ENCODE measurements at regions not wholly inside any gene's neighbourhood (a gene's known extent, or its start where the extent isn't known, plus 50 kb on each side); places are given as distances from the start of the nearest gene placed in this dataset.

GRCh38 chr2:2649109-2650072 lies 318.3 kb upstream of the MYT1L start:
- H2BK15ac ChIP-seq (ENCODE audit: low read length), result no peak overlapping the region
- H3K4ac ChIP-seq (replicated peaks; ENCODE audit: insufficient read length, low read depth, low read length), result no peak overlapping the region
- FAIRE-seq (no peak), DNase-seq (ENCODE audit: low read depth in 1 of 2, low spot score in 2 of 2) (no peak)
- WGBS, 2 experiments (ENCODE audit: extremely low coverage in 1 of 2, insufficient coverage in 1 of 2, insufficient read length in 1 of 2, insufficient replicate concordance in 2 of 2, low coverage in 1 of 2, low lambda C conversion rate in 2 of 2, missing lambda C conversion rate in 1 of 2), result 91% methylated on average over 35 of the region's 36 CpGs; no CpG with 5 or more reads in 1 of the 2 experiments
- CTCF ChIA-PET (ENCODE audit: partially characterized antibody), result interaction anchor here (1.2 kb wide), 1 partner anchor 49 kb away, joined by 6 read pairs; no protein-coding TSS in a partner anchor
- no peak overlapping the region for H4K8ac ChIP-seq (ENCODE audit: extremely low read depth, insufficient read depth, low read length)
- peaks cover 0 to 4% of the 10 kb centered on the region in 2 experiments for H4K20me1 ChIP-seq (replicated peaks in 1 of 2; ENCODE audit: control insufficient read depth in 1 of 2, insufficient read depth in 2 of 2, low read length in 2 of 2)
- H2BK5ac ChIP-seq (ENCODE audit: low read depth, low read length), result no peak overlapping the region
- no peaks in the 10 kb centered on the region for H3K23me2 ChIP-seq (ENCODE audit: low read depth, low read length)
- H3K4me2 ChIP-seq (ENCODE audit: insufficient read depth in 1 of 2, low read depth in 2 of 2, low read length in 2 of 2), result no peak overlapping the region
- H3K18ac ChIP-seq (ENCODE audit: extremely low read depth, low read length), result no peak overlapping the region
- no peak overlapping the region for H3K56ac ChIP-seq (replicated peaks; ENCODE audit: insufficient read length, low read depth, low read length)
- TF ChIP-seq CHD1 (IDR thresholded peaks at IDR 0.05; ENCODE audit: low read depth, low read length) (no peak), BCL11A (IDR thresholded peaks at IDR 0.05; ENCODE audit: low read depth in 2 of 2, low read length in 2 of 2) (no peak), KDM1A (IDR thresholded peaks at IDR 0.05; ENCODE audit: borderline replicate concordance, low read length) (no peak)
- no peaks in the 10 kb centered on the region for H3K4me1 ChIP-seq (replicated peaks in 1 of 4; ENCODE audit: control insufficient read depth in 3 of 4, insufficient read depth in 4 of 4, low read length in 3 of 4)
- peaks cover 0 to 2% of the 10 kb centered on the region in 2 experiments; a peak in 1 of 4 replicates for H3K79me2 ChIP-seq (ENCODE audit: control insufficient read depth in 1 of 2, insufficient read depth in 2 of 2, low read length in 2 of 2)
- no peak overlapping the region for H2BK20ac ChIP-seq (ENCODE audit: low read length)
- no peaks in the 10 kb centered on the region for H3K79me1 ChIP-seq (ENCODE audit: low read depth, low read length)
- no peak overlapping the region for H3K14ac ChIP-seq (ENCODE audit: insufficient read length)
- H3K9ac ChIP-seq (replicated peaks in 1 of 4; ENCODE audit: extremely low read depth in 1 of 4, low read depth in 3 of 4, low read length in 3 of 4), result no peak overlapping the region
- H3K9me3 ChIP-seq (ENCODE audit: insufficient read depth in 2 of 2, low read depth in 1 of 2, low read length in 1 of 2), result no peaks in the 10 kb centered on the region; a peak in 1 of 4 replicates
- H3K36me3 ChIP-seq (ENCODE audit: control insufficient read depth in 2 of 4, insufficient read depth in 4 of 4, low read length in 3 of 4), result no peaks in the 10 kb centered on the region
- no peak overlapping the region for H2AFZ ChIP-seq (ENCODE audit: low read length)
- H3K4me3 ChIP-seq (ENCODE audit: extremely low read depth in 1 of 4, insufficient read depth in 2 of 4, low read depth in 3 of 4, low read length in 4 of 4), result no peak overlapping the region
- no peak overlapping the region for H3K27ac ChIP-seq (ENCODE audit: low read depth, low read length)
- POLR2A ChIA-PET (ENCODE audit: partially characterized antibody), result no interaction called here
- no peak overlapping the region for H2AK5ac ChIP-seq (ENCODE audit: low read depth, low read length)
- no peak overlapping the region for H4K91ac ChIP-seq (replicated peaks; ENCODE audit: insufficient read length, low read length)
- H3K27me3 ChIP-seq (replicated peaks in 1 of 4; ENCODE audit: control insufficient read depth in 3 of 4, extremely low read depth in 1 of 4, insufficient read depth in 3 of 4, low read length in 3 of 4), result no peaks in the 10 kb centered on the region
- H4K5ac ChIP-seq (ENCODE audit: insufficient read length, low read depth, low read length), result no peak overlapping the region
- H3K23ac ChIP-seq (ENCODE audit: insufficient read length), result no peak overlapping the region
- H2BK120ac ChIP-seq (replicated peaks; ENCODE audit: low read depth, low read length), result no peak overlapping the region
- H2BK12ac ChIP-seq (ENCODE audit: low read depth, low read length), result no peak overlapping the region

Data from H1 (cell line).